SK-N-SH (cell line): ENCODE measurements at regions not wholly inside any gene's neighbourhood (a gene's known extent, or its start where the extent isn't known, plus 50 kb on each side); places are given as distances from the start of the nearest gene placed in this dataset.

Experiments
- CTCF ChIA-PET: fragments of 300-600, 350-600 bp; formaldehyde crosslinking; extraction: SDS; loops from one replicate; lab custom pipeline; 2021; lab: Yijun Ruan, JAX
- POLR2A ChIA-PET: fragments of 350-600 bp; sonication (Branson Sonifier 250); formaldehyde crosslinking; extraction: SDS; loops from one replicate; lab custom pipeline; 2020; ENCODE audit warnings: antibody characterized with exemption, inconsistent platforms; lab: Yijun Ruan, JAX
- DNase-seq: peaks from one replicate; pipeline ENCODE4 v3.0.0; 2012
- H2AFZ ChIP-seq: fragments of 200-600 bp; sonication (generic); 2 replicates; pipeline ENCODE4 v1.8.1; 2016; ENCODE audit warnings: antibody characterized with exemption, mild to moderate bottlenecking, low read depth
- H3F3A ChIP-seq: fragments of 200-600 bp; sonication (generic); replicated peaks from 2 replicates; pipeline ENCODE3; 2016; ENCODE audit warnings: antibody characterized with exemption, mild to moderate bottlenecking; ENCODE audit not compliant: insufficient read depth
- H3K27ac ChIP-seq, 2 experiments: fragments of 200-500 bp in 1 of 2; fragments of 200-600 bp in 1 of 2; sonication (Bioruptor generic) in 1 of 2; sonication (generic), shearing (Covaris generic) in 1 of 2; 2 replicates each; pipeline versions ENCODE4 v1.5.1 to v1.6.1; 2014 to 2016; ENCODE audit warnings: low read depth in 2 of 2, inconsistent platforms in 1 of 2, low read length in 1 of 2, mild to moderate bottlenecking in 1 of 2, mixed read lengths in 1 of 2
- H3K27me3 ChIP-seq: fragments of 200-600 bp; sonication (generic), shearing (Covaris generic); 2 replicates; pipeline ENCODE4 v1.6.1; 2016; ENCODE audit warnings: mixed run types; ENCODE audit not compliant: insufficient read depth
- H3K36me3 ChIP-seq, 2 experiments: fragments of 200-500 bp in 1 of 2; fragments of 200-600 bp in 1 of 2; sonication (Bioruptor generic) in 1 of 2; sonication (generic) in 1 of 2; replicated peaks in 1 of 2; 2 replicates each; pipeline versions ENCODE3 to v1.5.1; 2014 to 2016; ENCODE audit warnings: low read length in 1 of 2, mild to moderate bottlenecking in 1 of 2; ENCODE audit not compliant: insufficient read depth in 2 of 2, control insufficient read depth in 1 of 2
- H3K4me1 ChIP-seq, 2 experiments: fragments of 200-500 bp in 1 of 2; fragments of 200-600 bp in 1 of 2; sonication (Bioruptor generic) in 1 of 2; sonication (generic), shearing (Covaris generic) in 1 of 2; 2 replicates each; pipeline versions ENCODE4 v1.5.1 to v1.6.1; 2014 to 2016; ENCODE audit warnings: low read depth in 1 of 2, low read length in 1 of 2, mixed run types in 1 of 2; ENCODE audit not compliant: insufficient read depth in 2 of 2, control insufficient read depth in 1 of 2
- H3K4me2 ChIP-seq: fragments of 200-600 bp; sonication (generic), shearing (Covaris generic); 2 replicates; pipeline ENCODE4 v1.6.1; 2017; ENCODE audit warnings: mixed run types
- H3K4me3 ChIP-seq, 2 experiments: fragments of 200-500 bp in 1 of 2; fragments of 200-600 bp in 1 of 2; sonication (Bioruptor generic) in 1 of 2; sonication (generic), shearing (Covaris generic) in 1 of 2; 2 replicates each; pipeline versions ENCODE4 v1.5.1 to v1.8.1; 2014 to 2016; ENCODE audit warnings: low read depth in 2 of 2, inconsistent platforms in 1 of 2, low read length in 1 of 2, mild to moderate bottlenecking in 1 of 2, mixed read lengths in 1 of 2, moderate library complexity in 1 of 2
- H3K79me2 ChIP-seq: fragments of 200-600 bp; sonication (generic); 2 replicates; pipeline ENCODE4 v1.8.1; 2017; ENCODE audit warnings: mild to moderate bottlenecking; ENCODE audit not compliant: insufficient read depth
- H3K9ac ChIP-seq: fragments of 200-600 bp; sonication (generic); 2 replicates; pipeline ENCODE4 v1.6.1; 2017; ENCODE audit warnings: mixed run types
- H3K9me2 ChIP-seq: fragments of 200-600 bp; sonication (generic); 2 replicates; pipeline ENCODE4 v1.6.1; 2017; ENCODE audit warnings: mixed run types
- H3K9me3 ChIP-seq: fragments of 200-600 bp; sonication (generic); 2 replicates; pipeline ENCODE4 v1.6.1; 2017; ENCODE audit warnings: mixed run types, mild to moderate bottlenecking, moderate library complexity
- H4K20me1 ChIP-seq: fragments of 200-600 bp; sonication (generic); 2 replicates; pipeline ENCODE4 v1.6.1; 2017; ENCODE audit warnings: mild to moderate bottlenecking, mixed run types; ENCODE audit not compliant: insufficient read depth
- EZH2phosphoT487 ChIP-seq: fragments of 200-600 bp; sonication (generic); IDR thresholded peaks from 2 replicates; pipeline ENCODE4 v1.6.1; 2017; ENCODE audit warnings: low read depth, mixed run types, mild to moderate bottlenecking, antibody characterized with exemption, moderate library complexity, borderline replicate concordance
- FOSL2 ChIP-seq: IDR thresholded peaks from 2 replicates; pipeline ENCODE4 v1.4.0; 2012; ENCODE audit warnings: low read depth, mild to moderate bottlenecking, moderate library complexity, borderline replicate concordance
- GABPA ChIP-seq: IDR thresholded peaks from 2 replicates; pipeline ENCODE4 v1.4.0; 2012; ENCODE audit warnings: low read depth, mild to moderate bottlenecking
- MAX ChIP-seq: IDR thresholded peaks from 2 replicates; pipeline ENCODE4 v1.4.0; 2012; ENCODE audit warnings: low read depth
- MEF2A ChIP-seq: IDR thresholded peaks from 2 replicates; pipeline ENCODE4 v1.4.0; 2012; ENCODE audit warnings: low read depth, borderline replicate concordance
- MXI1 ChIP-seq: IDR thresholded peaks from 2 replicates; pipeline ENCODE4 v1.6.1; 2012; ENCODE audit warnings: mild to moderate bottlenecking, low read depth, low read length, improper control_type of control experiment
- NFIC ChIP-seq: IDR thresholded peaks from 2 replicates; pipeline ENCODE4 v1.4.0; 2012; ENCODE audit warnings: borderline replicate concordance
- POLR2AphosphoS5 ChIP-seq: IDR thresholded peaks from 2 replicates; pipeline ENCODE4 v1.6.1; 2012; ENCODE audit warnings: low read depth, low read length
- RAD21 ChIP-seq: IDR thresholded peaks from 2 replicates; pipeline ENCODE4 v1.6.1; 2012; ENCODE audit warnings: mild to moderate bottlenecking, low read length
- RCOR1 ChIP-seq: fragments of 150-350 bp; IDR thresholded peaks from 2 replicates; pipeline ENCODE4 v1.6.1; 2017; ENCODE audit warnings: antibody characterized with exemption, low read length
- SMC3 ChIP-seq: IDR thresholded peaks from 2 replicates; pipeline ENCODE4 v1.6.1; 2012; ENCODE audit warnings: low read depth, low read length, improper control_type of control experiment
- TAF1 ChIP-seq: IDR thresholded peaks from 2 replicates; pipeline ENCODE4 v1.6.1; 2012; ENCODE audit warnings: low read depth, mild to moderate bottlenecking, low read length, moderate library complexity, borderline replicate concordance
- TCF12 ChIP-seq: IDR thresholded peaks from 2 replicates; pipeline ENCODE4 v1.4.0; 2012
- YY1 ChIP-seq: IDR thresholded peaks from 2 replicates; pipeline ENCODE4 v1.4.0; 2012; ENCODE audit warnings: low read depth, mild to moderate bottlenecking
- WGBS: methylation state at CpG from one replicate; pipeline ENCODE4 v1.1.6; 2017; ENCODE audit warnings: low lambda C conversion rate; 5-methylcytosine and 5-hydroxymethylcytosine counted together
- TF ChIP-seq, protein P1 (sequence below): fragments of 200-600 bp; sonication (generic); IDR thresholded peaks from 2 replicates; pipeline ENCODE4 v1.6.1; 2017; ENCODE audit warnings: antibody characterized with exemption, mild to moderate bottlenecking, moderate library complexity

DNA sequence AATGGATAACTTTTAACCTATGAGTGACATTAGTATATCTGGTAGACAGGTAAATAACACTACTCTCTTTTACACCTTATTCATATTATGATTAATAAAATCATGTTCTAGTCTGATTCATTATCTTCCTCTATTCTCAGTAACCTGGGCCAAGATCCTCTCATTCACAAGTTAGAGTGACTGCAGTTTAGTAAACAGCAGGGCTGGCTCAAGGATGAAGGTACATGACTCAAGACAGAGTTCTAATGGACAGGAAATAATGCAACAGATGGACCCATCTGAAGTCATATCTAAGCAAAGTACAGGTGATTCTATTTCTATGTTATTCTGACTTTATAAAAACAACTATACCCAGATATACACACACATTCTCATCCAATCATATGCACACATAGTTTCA lies 582.5 kb upstream of the CDH18 start:
- Histone ChIP-seq H3K4me2 (no peak overlapping the region), H3K9ac (no peak overlapping the region), H3K4me1 (no peaks in the 10 kb centered on the region), H3K4me3 (no peak overlapping the region), H3K36me3 (no peaks in the 10 kb centered on the region), H3K9me3 (no peaks in the 10 kb centered on the region), H3K9me2 (no peaks in the 10 kb centered on the region), H3K79me2 (no peaks in the 10 kb centered on the region), H4K20me1 (no peaks in the 10 kb centered on the region), H3K27ac (no peak overlapping the region), H2AFZ (no peak overlapping the region), H3K27me3 (no peaks in the 10 kb centered on the region; the same call in 1 of the 2 replicates), H3F3A (no peaks in the 10 kb centered on the region)
- DNase-seq = no peak
- ChIA-PET POLR2A (no interaction called here), CTCF (interaction anchor here (0.6 kb wide), 1 partner anchor 1188 kb away, joined by 3 read pairs; no protein-coding TSS in a partner anchor)
- no peak for TF ChIP-seq SMC3
- TF ChIP-seq MXI1 = no peak
- no peak for TF ChIP-seq TAF1
- TF ChIP-seq FOSL2 = no peak
- TF ChIP-seq MAX = no peak
- TF ChIP-seq EZH2phosphoT487 = no peak
- no peak for TF ChIP-seq RCOR1
- TF ChIP-seq YY1 = no peak
- no peak for TF ChIP-seq TCF12
- TF ChIP-seq, protein P1, sequence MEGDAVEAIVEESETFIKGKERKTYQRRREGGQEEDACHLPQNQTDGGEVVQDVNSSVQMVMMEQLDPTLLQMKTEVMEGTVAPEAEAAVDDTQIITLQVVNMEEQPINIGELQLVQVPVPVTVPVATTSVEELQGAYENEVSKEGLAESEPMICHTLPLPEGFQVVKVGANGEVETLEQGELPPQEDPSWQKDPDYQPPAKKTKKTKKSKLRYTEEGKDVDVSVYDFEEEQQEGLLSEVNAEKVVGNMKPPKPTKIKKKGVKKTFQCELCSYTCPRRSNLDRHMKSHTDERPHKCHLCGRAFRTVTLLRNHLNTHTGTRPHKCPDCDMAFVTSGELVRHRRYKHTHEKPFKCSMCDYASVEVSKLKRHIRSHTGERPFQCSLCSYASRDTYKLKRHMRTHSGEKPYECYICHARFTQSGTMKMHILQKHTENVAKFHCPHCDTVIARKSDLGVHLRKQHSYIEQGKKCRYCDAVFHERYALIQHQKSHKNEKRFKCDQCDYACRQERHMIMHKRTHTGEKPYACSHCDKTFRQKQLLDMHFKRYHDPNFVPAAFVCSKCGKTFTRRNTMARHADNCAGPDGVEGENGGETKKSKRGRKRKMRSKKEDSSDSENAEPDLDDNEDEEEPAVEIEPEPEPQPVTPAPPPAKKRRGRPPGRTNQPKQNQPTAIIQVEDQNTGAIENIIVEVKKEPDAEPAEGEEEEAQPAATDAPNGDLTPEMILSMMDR = no peak
- TF ChIP-seq RAD21 = no peak
- TF ChIP-seq POLR2AphosphoS5 = no peak
- TF ChIP-seq GABPA = no peak
- TF ChIP-seq NFIC = no peak

DNA sequence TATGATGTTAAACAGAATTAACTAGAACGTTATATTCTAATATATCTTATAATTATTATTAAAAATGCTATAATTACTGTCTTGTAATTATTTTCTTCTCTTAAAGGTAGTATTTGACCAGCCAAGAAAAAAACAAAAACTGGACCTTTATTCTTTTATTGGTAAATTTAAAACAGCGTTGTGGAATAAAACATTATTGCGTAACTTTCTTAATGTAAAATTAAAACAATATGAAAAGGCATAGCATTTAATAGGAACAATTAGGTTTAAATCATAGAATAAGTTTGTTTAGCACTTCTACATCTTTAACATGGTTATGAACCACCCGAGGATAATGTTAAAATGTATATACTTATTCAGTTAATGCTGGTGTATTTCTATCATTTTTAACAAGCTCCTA lies 574.5 kb upstream of the CDH18 start:
- no peaks in the 10 kb centered on the region for H3K9me3 ChIP-seq
- WGBS = 39% methylated on average over 4 of the region's 4 CpGs
- H3K36me3 ChIP-seq = no peaks in the 10 kb centered on the region
- H3K79me2 ChIP-seq = no peaks in the 10 kb centered on the region
- CTCF ChIA-PET = no interaction called here
- H2AFZ ChIP-seq = no peak overlapping the region
- H4K20me1 ChIP-seq = no peaks in the 10 kb centered on the region
- POLR2A ChIA-PET = no interaction called here
- no peaks in the 10 kb centered on the region for H3K4me1 ChIP-seq
- no peak overlapping the region for H3K4me2 ChIP-seq
- DNase-seq = no peak
- H3K9me2 ChIP-seq = no peaks in the 10 kb centered on the region
- H3K27me3 ChIP-seq = no peaks in the 10 kb centered on the region
- no peaks in the 10 kb centered on the region for H3F3A ChIP-seq
- H3K9ac ChIP-seq = no peak overlapping the region
- no peak overlapping the region for H3K4me3 ChIP-seq
- TF ChIP-seq GABPA (no peak), MEF2A (no peak), FOSL2 (no peak)
- no peak overlapping the region for H3K27ac ChIP-seq
